HCT116 (cell line): ENCODE measurements at regions not wholly inside any gene's neighbourhood (a gene's known extent, or its start where the extent isn't known, plus 50 kb on each side); places are given as distances from the start of the nearest gene placed in this dataset.

Experiments used
- CTCF ChIP-seq, 3 experiments: fragments of 200-600 bp in 1 of 3; sonication (generic) in 1 of 3; IDR thresholded peaks in 2 of 3; conservative IDR thresholded peaks in 1 of 3; 2 replicates each; pipeline ENCODE4 v1.5.1; 2012 to 2017; ENCODE audit warnings: low read depth in 2 of 3, low read length in 2 of 3, antibody characterized with exemption in 1 of 3, borderline replicate concordance in 1 of 3, control low read depth in 1 of 3, mild to moderate bottlenecking in 1 of 3, mixed read lengths in 1 of 3, mixed run types in 1 of 3, moderate library complexity in 1 of 3; ENCODE audit not compliant: insufficient read depth in 1 of 3
- EZH2 ChIP-seq: fragments of 200-600 bp; sonication (generic); IDR thresholded peaks from 2 replicates; pipeline ENCODE4 v1.6.1; 2017; ENCODE audit warnings: antibody characterized with exemption, mixed run types
- JUND ChIP-seq: IDR thresholded peaks from 2 replicates; pipeline ENCODE4 v1.6.1; 2012
- POLR2AphosphoS5 ChIP-seq: IDR thresholded peaks from 2 replicates; pipeline ENCODE4 v1.6.1; 2011; ENCODE audit warnings: mild to moderate bottlenecking, low read depth, low read length, moderate library complexity
- SRF ChIP-seq: IDR thresholded peaks from 2 replicates; pipeline ENCODE4 v1.6.1; 2012; ENCODE audit warnings: low read depth
- TCF7L2 ChIP-seq: IDR thresholded peaks from 2 replicates; pipeline ENCODE4 v1.7.0; 2011; ENCODE audit warnings: borderline replicate concordance, inconsistent platforms; ENCODE audit not compliant: insufficient read depth, insufficient read length; ENCODE audit errors: extremely low read depth

GRCh38 chr20:51185277-51185676 lies 162.4 kb upstream of the KCNG1 start:
- TF ChIP-seq CTCF (IDR thresholded peaks at IDR 0.05 in 2 of 3, conservative IDR thresholded peaks at IDR 0.05 in 1 of 3; ENCODE audit: borderline replicate concordance in 1 of 3, insufficient read depth in 1 of 3, low read depth in 2 of 3, low read length in 2 of 3): no peak
- no peak for TF ChIP-seq POLR2AphosphoS5
- TF ChIP-seq TCF7L2: no peak
- no peak for TF ChIP-seq EZH2
- no peak for TF ChIP-seq JUND
- TF ChIP-seq SRF: no peak
